ENCODE measurements at regions not wholly inside any gene's neighbourhood (a gene's known extent, or its start where the extent isn't known, plus 50 kb on each side); places are given as distances from the start of the nearest gene placed in this dataset.
"Not testable (repeated sequence)": the region's sequence is repeated elsewhere in the genome, so short reads cannot be mapped to it uniquely, and the experiment has no call there.

DNA sequence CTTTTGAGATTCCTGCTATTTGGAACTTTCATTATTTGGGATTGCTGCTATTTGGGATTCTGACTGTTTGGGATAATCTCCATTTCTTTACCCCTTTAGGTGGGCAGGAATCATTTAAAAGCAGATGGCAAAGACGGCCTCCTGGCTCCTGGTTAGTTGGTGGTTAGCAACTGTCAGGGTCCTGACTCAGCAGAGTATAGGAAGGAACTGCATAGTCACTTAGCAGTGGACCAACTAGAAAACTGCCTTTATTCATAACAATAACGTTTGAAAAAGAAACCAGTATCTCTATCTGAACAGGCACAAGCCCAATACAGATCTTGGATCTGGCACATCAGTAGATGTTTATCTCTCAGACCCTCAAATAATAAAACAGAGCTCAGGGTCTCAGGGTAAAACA is 469.7 kb upstream of the FGF16 start:
- no peak for DNase-seq (ENCODE audit: low spot score)
- intact Hi-C loops (cut with DNase I), result no loop called here

DNA sequence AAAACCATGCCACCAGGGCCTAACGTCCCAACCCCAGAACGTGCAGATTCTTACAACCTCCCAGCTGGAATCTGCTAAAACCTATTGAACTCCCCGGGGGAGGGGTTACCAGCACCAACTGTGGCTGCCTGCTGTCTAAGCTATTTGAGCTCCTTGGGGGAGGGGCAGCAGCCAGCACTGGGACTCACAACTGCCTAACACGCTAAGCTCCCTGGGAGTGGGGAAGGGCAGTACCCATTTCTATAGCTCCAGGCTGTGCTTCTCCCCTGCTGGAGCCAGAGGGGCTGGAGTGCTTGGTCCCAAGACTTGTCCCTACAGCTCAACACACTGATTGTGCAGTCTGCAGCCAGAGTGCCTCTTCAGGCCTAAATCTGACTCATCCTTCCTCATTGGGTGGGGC is 459.8 kb upstream of the FGF16 start:
- no peak for DNase-seq (ENCODE audit: low spot score)
- intact Hi-C loops (cut with DNase I), result no loop called here

DNA sequence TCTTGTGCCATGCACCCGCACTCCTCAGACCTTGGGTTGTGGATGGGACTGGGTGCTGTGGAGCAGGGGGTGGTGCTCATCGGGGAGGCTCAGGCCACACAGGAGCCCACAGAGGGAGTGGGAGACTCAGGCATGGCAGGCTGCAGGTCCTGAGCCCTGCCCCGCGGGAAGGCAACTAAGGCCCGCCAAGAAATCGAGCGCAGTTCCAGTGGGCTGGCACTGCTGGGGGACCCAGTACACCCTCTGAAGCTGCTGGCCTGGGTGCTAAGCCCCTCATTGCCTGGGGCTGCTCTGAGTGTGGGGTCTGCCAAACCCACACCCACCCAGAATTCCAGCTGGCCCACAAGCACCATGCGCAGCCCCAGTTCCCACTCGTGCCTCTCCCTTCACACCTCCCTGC is 450.5 kb upstream of the FGF16 start:
- intact Hi-C loops (cut with DNase I), result no loop called here
- DNase-seq (ENCODE audit: low spot score), result peak; percentile 74

DNA sequence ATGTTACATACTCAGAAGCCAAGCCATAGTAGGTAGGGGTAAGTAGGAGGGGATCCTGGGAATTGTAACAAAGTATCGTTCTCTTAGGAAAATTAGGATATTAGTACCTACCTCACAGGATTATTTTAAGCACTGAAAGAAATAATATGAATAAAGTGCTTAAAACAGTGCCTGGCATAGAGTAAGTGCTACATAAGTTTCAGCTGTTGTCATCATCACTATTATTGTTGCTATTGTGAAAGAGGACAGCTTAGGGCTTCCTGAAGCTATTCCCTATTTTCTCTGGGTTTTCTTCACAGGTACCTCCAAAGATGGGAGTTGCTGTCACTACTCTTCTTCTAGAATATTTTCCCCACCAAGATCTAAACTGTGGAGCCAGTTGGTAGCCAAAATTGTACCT is 443.7 kb upstream of the FGF16 start:
- DNase-seq (ENCODE audit: low spot score), result no peak
- intact Hi-C loops (cut with DNase I), result no loop called here

DNA sequence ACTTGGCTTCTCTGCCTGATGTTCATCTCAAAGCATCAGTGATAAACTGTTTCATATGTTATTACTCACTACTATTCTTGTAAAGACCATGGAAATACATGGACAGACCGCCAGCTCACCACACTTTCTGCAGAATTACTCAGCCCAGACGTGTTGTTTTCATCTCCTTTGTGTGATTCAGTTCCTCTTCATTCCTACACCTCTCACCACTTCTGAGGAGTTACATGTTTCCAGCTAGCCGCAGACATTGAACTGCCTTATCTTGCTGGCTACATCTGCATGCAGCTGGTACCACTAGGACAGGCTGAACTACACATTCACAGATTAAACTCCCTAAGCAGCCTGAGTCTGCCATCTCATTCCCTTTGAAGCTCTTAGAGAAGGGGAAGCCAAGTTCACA is 443.2 kb upstream of the FGF16 start:
- DNase-seq (ENCODE audit: low spot score), result no peak
- intact Hi-C loops (cut with DNase I), result no loop called here

DNA sequence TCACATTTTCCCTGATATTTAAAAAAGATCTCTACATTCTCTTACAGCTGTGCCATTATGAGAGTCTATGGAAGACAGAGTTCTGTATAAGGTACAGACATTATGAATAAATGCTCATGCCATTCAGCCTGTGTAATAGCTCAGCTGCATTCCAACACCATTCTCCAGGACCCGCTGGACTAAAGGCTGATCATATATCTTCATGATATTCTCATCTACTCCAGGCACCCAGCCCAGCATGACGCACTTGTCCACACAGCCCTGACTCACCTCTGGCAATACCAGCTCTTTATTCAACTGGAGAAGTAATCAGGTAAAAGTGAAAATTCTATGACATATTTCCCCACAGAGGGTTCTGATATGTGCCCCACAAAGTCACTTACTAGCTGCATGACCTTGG is 437.5 kb upstream of the FGF16 start:
- DNase-seq (ENCODE audit: low spot score), result peak; percentile 73
- intact Hi-C loops (cut with DNase I), result no loop called here

DNA sequence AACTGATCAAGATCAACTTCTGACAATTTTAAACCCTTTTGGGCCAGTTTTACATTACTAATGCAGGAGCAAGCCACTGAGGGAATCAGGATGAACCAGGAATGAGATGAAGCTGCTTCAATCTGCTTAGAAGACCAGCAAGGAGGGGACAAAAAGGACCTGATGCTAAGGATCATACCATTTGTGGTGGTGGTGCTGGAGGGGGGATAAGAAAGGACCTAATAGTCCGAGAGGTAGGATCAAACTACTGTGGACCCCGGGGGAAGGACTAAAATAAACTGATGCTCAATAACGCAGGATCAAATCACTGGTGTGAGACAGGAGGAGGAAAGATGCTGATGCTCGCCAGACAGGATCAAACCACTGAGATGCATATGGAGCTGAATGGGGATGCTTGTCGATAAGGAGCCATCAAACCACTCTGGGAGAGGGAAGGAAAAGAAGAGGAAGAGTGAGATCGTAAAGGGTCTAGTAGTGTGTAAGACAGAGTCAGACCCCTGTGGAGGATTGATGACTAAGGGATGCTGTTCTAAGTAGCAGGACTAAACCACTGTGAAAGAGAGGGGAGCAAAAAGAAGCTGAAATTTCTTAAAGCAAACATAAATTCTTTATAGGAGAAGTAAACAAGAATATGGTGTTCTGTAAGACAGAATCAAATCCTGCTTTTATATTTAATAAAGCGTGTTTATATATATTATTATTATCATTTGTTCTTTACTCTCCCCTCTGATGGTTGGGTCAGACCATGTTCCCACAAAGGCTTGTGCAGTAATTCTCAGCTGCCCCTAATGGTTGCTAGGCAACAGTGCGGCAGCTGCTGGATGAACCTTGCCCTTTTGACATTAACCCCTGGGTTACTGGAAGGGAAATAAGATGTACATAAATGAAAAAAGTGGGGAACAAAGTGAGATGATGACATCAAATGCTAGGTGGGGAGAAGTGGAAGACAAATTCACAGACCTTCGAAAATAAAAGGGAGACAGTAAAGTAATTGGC is 432.5 kb upstream of the FGF16 start:
- DNase-seq (ENCODE audit: low spot score), result no peak
- intact Hi-C loops (cut with DNase I), result no loop called here

DNA sequence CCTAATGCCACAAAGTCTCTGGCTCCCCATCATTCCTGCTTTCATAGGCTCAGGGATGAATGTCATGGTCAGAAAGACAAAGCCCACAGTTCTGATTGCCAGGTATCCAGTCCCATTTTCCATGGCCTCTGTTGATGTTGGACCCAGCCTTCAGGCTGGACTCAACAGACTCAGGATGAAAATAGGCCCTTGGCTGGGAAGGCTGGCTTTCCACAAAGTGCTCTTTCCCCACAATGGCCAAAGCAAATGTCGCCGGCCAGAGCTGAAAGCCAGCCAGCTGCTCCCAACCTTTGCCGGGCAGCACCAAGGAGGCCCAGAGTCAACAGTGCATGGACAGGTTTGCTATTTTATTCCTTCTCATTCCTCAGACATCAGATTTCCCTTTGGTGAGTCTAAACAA is 430.1 kb upstream of the FGF16 start:
- DNase-seq (ENCODE audit: low spot score), result no peak
- intact Hi-C loops (cut with DNase I), result no loop called here

DNA sequence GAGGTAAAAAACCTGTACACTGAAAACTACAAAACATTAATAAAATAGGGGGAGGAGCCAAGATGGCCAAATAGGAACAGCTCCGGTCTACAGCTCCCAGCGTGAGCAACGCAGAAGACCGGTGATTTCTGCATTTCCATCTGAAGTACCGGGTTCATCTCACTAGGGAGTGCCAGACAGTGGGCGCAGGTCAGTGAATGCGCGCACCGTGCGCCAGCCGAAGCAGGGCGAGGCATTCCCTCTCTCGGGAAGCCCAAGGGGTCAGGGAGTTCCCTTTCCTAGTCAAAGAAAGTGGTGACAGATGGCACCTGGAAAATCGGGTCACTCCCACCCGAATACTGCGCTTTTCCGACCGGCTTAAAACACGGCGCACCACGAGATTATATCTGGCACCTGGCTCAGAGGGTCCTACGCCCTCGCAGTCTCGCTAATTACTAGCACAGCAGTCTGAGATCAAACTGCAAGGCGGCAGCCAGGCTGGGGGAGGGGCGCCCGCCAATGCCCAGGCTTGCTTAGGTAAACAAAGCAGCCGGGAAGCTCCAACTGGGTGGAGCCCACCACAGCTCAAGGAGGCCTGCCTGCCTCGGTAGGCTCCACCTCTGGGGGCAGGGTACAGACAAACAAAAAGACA is 400.9 kb upstream of the FGF16 start:
- not testable (repeated sequence) for DNase-seq (ENCODE audit: low spot score)

DNA sequence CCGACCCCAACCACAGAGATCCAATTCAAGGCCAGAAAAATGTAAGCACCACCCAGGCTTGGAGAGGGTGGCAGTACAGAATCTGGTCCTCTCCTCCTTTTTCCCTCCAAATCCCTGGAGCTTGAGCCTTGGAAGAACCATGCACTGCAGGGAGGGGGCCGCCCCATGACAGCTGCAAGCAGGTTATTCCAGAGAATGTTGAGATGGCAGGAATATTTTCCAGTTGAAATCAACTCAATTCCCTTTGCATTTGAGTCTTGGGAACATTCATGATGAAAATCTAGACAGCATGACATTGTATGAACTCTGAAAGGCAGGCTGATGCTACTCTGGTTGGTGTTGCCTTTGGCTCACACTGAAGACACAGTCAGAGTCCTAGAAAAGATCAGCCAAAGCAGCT is 386.6 kb upstream of the FGF16 start:
- intact Hi-C loops (cut with DNase I), result no loop called here

More for the DNA sequence above, 400.9 kb upstream of the FGF16 start:
- intact Hi-C loops (cut with DNase I), result not testable (repeated sequence)

DNA sequence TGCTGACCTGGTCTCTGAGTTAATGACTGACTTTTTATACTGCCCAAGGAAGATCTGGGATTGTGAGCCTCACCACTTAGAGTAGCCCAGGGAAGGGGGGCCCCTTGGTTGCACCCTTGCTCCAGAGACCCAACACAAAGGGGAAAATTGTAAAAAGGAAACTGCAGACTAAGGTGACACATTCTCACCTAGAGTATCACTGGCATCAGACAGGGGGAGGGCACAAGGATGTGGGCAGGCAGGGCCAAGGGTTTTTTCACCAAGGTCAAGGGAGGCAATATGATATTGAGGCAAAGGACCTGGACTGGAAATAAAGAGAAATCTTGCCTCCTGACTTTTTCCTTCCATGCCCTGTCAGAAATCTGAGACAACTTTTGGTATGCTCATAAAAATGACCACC is 386.2 kb upstream of the FGF16 start:
- DNase-seq (ENCODE audit: low spot score), result no peak
- intact Hi-C loops (cut with DNase I), result no loop called here

More for the DNA sequence above, 386.6 kb upstream of the FGF16 start:
- DNase-seq (ENCODE audit: low spot score), result no peak

DNA sequence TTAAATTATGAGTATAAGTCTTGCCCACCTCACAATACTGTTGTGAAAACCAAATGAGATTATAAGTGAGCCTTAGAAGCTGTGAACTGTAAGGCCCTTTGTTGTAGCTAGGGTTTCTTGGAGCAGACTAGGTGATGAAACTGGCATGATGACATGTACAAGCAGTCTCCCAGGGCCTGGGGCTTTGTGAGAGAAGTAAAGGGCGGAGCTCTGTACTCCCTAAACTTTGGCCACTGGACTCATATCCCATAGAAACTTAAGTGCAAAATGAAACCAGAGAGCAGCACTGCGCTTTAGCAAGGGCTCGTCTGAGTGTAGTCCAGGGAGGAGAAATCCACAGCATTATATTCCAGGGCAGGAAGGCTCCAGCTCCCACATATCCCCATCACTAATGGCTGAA is 385.6 kb upstream of the FGF16 start:
- intact Hi-C loops (cut with DNase I), result no loop called here
- no peak for DNase-seq (ENCODE audit: low spot score)

DNA sequence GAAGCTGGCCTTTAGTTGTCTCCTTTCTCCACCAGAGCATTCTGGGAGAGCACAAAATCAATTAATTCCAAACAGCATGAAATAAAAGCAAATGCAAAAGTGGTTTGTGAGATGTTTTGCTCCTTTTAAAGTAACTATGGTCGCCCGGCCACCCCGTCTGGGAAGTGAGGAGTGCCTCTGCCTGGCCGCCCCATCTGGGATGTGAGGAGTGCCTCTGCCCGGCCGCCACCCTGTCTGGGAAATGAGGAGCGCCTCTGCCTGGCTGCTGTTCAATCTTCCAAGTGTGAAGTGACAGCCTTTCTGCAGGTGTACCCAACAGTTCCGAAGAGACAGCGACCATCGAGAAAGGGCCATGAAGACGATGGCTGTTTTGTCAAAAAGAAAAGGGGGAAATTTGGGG is 381.3 kb upstream of the FGF16 start:
- DNase-seq (ENCODE audit: low spot score), result no peak
- intact Hi-C loops (cut with DNase I), result no loop called here

DNA sequence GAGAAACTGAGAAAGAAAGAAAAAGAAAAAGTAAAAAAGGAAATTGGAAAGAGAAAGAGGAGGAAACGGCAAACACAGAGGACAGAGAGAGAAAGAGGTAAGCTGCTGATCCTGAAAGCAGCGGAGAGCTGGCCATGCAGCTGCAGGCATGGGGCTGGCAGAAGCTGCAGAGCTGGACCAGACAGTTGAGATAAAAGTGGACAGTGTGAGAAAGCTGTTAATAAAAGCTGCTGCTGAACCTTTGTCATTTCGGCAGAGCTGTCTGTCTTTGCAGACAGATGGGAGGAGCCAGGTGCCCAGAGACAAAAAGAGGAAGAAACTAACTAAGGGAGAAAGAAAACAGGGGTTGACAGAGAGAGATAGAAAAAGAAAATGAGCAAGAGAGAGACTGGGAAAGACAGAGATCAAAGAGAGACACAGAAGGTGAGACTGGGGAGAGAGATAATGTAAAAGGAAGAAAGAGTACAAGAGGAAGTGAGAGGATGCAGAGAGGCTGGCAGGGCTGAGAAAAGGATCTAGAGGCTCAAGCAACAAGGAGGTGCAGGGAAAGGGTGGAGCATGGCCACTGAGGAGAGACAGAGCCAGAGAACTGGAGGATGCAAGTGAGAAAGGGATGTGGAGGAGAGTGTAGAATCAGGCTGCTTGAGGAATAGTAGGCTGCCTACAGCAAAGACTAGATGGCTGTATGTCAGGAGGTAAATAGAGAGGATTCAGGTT is 376.8 kb upstream of the FGF16 start:
- intact Hi-C loops (cut with DNase I), result no loop called here
- DNase-seq (ENCODE audit: low spot score), result no peak

DNA sequence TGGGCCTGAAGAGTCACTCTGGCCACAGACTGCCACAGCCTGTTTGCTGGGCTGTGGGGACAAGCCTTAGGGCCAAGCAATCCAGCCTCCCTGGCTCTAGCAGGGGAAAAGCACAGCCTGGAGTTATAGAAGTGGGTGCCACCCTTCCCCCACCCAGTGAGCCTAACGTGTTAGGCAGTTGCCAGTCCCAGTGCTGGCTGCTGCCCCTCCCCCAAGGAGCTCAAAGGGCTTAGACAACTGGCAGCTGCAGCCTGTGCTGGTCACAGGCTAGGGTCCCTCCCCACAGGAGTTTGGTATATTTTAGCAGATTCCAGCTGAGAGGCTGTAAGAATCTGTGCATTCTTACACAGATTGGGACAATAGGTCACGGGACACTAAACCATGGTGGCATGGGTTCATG is 370.3 kb upstream of the FGF16 start:
- DNase-seq (ENCODE audit: low spot score), result no peak
- intact Hi-C loops (cut with DNase I), result no loop called here

DNA sequence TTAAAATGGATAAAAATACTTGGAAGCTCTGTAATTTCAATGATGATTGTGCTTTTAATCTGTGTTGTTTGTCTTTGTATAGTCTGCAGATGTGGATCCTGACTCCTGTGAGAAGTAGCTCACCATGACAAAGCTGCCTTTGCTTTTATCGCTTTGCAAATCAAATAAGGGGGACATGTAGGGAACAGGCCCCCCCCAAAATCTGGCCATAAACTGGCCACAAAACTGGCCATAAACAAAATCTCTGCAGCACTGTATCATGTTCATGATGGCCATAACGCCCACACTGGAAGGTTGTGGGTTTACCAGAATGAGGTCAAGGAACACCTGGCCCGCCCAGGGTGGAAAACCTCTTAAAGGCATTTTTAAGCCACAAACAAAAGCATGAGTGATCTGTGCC is 366.0 kb upstream of the FGF16 start:
- DNase-seq (ENCODE audit: low spot score); intact Hi-C loops (cut with DNase I): not testable (repeated sequence)

DNA sequence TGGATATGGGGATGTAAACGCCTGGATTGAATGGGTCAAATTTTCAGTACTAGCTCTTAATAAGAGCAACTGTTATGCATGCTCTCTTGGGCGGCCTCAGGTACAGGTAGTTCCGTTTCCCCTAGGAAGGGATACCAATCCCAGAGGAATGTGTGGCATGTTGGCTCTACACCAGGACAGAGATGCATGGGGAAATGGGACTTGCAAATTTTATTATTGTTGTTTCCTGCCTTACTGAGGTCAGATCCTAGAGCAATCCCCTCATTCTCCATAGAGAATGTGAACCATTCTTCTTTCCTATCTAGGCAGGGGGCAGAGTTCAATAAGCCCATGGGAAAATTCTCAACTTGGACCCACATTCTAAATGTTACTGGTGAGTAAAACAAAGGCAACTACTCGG is 361.8 kb upstream of the FGF16 start:
- intact Hi-C loops (cut with DNase I), result no loop called here
- no peak for DNase-seq (ENCODE audit: low spot score)

DNA sequence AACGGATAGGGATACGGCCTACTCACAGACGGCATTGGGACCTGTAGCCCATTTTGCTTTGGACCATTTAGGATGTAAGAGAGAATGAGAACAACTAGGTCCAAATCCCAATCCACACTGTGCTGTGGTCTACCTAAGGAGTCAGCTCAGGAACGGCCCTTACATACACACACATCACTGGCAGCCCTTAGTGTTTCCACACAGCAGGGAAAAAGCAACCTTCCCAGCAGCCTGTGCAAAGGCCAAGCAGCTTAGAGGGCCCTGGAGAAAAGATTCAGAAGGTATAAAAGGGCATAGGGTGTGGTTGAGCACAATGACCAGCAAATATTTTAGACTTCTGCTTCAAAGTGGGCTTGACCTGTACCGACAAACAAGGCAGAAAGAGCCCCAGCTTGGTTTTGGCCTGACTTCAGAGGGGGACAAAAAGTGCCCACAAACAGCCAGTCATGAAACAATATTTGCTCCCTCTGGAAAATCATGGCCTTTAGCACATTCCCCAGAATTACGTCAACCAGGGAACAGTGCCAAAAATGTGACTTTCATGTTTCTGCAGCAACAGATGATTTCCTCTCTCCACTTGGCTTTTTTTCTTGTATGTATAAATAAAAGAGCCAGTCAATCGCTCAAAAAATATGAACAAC is 359.5 kb upstream of the FGF16 start:
- no peak for DNase-seq (ENCODE audit: low spot score)

DNA sequence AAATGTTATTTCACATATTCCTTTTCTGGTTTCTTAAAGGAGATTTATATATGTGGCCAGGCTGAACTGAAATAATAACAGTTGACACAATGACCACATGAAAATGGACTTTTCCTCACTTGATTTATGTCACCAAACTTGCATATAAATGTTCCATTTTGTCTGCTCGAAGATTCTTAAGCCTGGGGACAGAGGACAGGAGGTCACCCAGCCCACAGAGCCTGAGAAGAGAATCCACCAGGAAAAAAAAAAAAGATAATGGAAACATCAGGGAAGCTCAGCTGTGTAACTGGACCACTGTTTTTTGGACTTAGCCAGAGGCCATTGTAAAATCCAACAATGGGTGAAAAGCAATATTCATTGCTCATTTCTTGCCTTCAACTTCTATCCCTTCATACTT is 359.0 kb upstream of the FGF16 start:
- no peak for DNase-seq (ENCODE audit: low spot score)
- intact Hi-C loops (cut with DNase I), result no loop called here

More for the DNA sequence above, 359.5 kb upstream of the FGF16 start:
- intact Hi-C loops (cut with DNase I), result no loop called here

DNA sequence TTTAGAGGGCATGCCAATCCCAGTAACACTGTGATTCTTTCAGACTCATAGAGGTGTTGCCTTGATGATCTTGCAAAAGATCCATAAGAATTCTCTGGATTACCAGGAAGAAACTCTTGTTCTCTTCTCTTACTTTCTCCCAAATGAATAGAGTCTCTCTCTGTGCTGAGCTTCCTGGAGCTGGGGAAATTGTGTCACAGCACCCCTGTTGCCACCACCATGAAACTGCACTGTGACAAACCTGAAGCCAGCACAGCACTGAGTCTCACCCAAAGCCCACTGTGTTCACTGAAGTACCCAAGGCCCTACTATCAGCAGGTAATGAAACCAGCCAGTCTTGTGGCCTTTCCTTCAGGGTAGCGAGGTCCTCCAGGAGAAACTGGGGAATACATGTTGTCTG is 332.7 kb upstream of the FGF16 start:
- intact Hi-C loops (cut with DNase I), result no loop called here
- no peak for DNase-seq (ENCODE audit: low spot score)

Measured in posterior vena cava (tissue), 2 donors.